Liver (tissue), 8 donors: ENCODE measurements at regions not wholly inside any gene's neighbourhood (a gene's known extent, or its start where the extent isn't known, plus 50 kb on each side); places are given as distances from the start of the nearest gene placed in this dataset.

Experiments
- DNase-seq: peaks from one replicate; pipeline ENCODE4 v3.0.0-alpha.2; 2017; ENCODE audit warnings: low spot score
- H3K27ac ChIP-seq, 2 donors: one replicate each; pipeline ENCODE4 v1.7.0; 2013; ENCODE audit warnings: inconsistent platforms in 2 of 2, low read length in 2 of 2, control low read depth in 1 of 2, low read depth in 1 of 2, mild to moderate bottlenecking in 1 of 2
- H3K27me3 ChIP-seq, 4 donors: one replicate each; pipeline versions ENCODE4 v1.6.1 to v1.7.0; 2013; ENCODE audit warnings: low read length in 3 of 4, inconsistent platforms in 1 of 4, mild to moderate bottlenecking in 1 of 4, moderate library complexity in 1 of 4; ENCODE audit not compliant: control insufficient read depth in 4 of 4, insufficient read depth in 4 of 4
- H3K36me3 ChIP-seq, 4 donors: one replicate each; pipeline versions ENCODE4 v1.6.1 to v1.7.0; 2013; ENCODE audit warnings: low read length in 3 of 4, mild to moderate bottlenecking in 3 of 4, low read depth in 1 of 4, moderate library complexity in 1 of 4; ENCODE audit not compliant: control insufficient read depth in 4 of 4, insufficient read depth in 3 of 4
- H3K4me1 ChIP-seq, 4 donors: one replicate each; pipeline versions ENCODE4 v1.6.1 to v1.7.0; 2013; ENCODE audit warnings: low read length in 3 of 4, mild to moderate bottlenecking in 3 of 4, moderate library complexity in 1 of 4; ENCODE audit not compliant: control insufficient read depth in 4 of 4, insufficient read depth in 4 of 4
- H3K4me3 ChIP-seq, 3 donors: one replicate each; pipeline versions ENCODE4 v1.6.1 to v1.7.0; 2013; ENCODE audit warnings: low read length in 3 of 3, control low read depth in 1 of 3, low read depth in 1 of 3, mild to moderate bottlenecking in 1 of 3
- H3K9ac ChIP-seq, 2 donors: one replicate each; pipeline ENCODE4 v1.7.0; 2013; ENCODE audit warnings: low read length in 2 of 2, mild to moderate bottlenecking in 2 of 2, moderate library complexity in 2 of 2, control low read depth in 1 of 2, low read depth in 1 of 2
- H3K9me3 ChIP-seq, 4 donors: one replicate each; pipeline versions ENCODE4 v1.6.1 to v1.7.0; 2013; ENCODE audit warnings: low read length in 3 of 4; ENCODE audit not compliant: control insufficient read depth in 4 of 4
- FOXA1 ChIP-seq: IDR thresholded peaks from 2 replicates; pipeline ENCODE4 v1.6.1; 2016; ENCODE audit warnings: antibody characterized with exemption
- FOXA2 ChIP-seq: IDR thresholded peaks from 2 replicates; pipeline ENCODE4 v1.6.1; 2016; ENCODE audit warnings: antibody characterized with exemption
- GABPA ChIP-seq, 2 donors: IDR thresholded peaks in 1 of 2; conservative IDR thresholded peaks in 1 of 2; 2 replicates each; pipeline ENCODE4 v1.6.1; 2016; ENCODE audit warnings: antibody characterized with exemption in 2 of 2, mild to moderate bottlenecking in 1 of 2, moderate library complexity in 1 of 2
- HNF4A ChIP-seq, 2 donors: conservative IDR thresholded peaks; 2 replicates each; pipeline ENCODE4 v1.6.1; 2016; ENCODE audit warnings: antibody characterized with exemption in 2 of 2, mild to moderate bottlenecking in 2 of 2
- MAX ChIP-seq: IDR thresholded peaks from 2 replicates; pipeline ENCODE4 v1.6.1; 2016; ENCODE audit warnings: antibody characterized with exemption
- NR2F2 ChIP-seq: IDR thresholded peaks from 2 replicates; pipeline ENCODE4 v1.6.1; 2016; ENCODE audit warnings: antibody characterized with exemption
- SP1 ChIP-seq: IDR thresholded peaks from 2 replicates; pipeline ENCODE4 v1.6.1; 2018; ENCODE audit warnings: antibody characterized with exemption, mild to moderate bottlenecking
- TAF1 ChIP-seq: conservative IDR thresholded peaks from 2 replicates; pipeline ENCODE4 v1.6.1; 2016; ENCODE audit warnings: antibody characterized with exemption, mild to moderate bottlenecking
- YY1 ChIP-seq: IDR thresholded peaks from 2 replicates; pipeline ENCODE4 v1.6.1; 2016; ENCODE audit warnings: antibody characterized with exemption, mild to moderate bottlenecking
- ZBTB33 ChIP-seq: IDR thresholded peaks from 2 replicates; pipeline ENCODE4 v1.6.1; 2016; ENCODE audit warnings: antibody characterized with exemption
- WGBS: extraction: QIAGEN DNeasy Blood & Tissue Kit; methylation state at CpG from one replicate; pipeline ENCODE4 v1.1.7; 2013; 5-methylcytosine and 5-hydroxymethylcytosine counted together
- TF ChIP-seq, protein P1 (sequence below): IDR thresholded peaks from 2 replicates; pipeline ENCODE4 v1.6.1; 2016; ENCODE audit warnings: antibody characterized with exemption
- TF ChIP-seq, protein P2 (sequence below): fragments of 150-350 bp; IDR thresholded peaks from 2 replicates; pipeline ENCODE4 v1.5.1; 2017; ENCODE audit warnings: improper control_type of control experiment, low read depth, low read length; ENCODE audit not compliant: missing input control
- donor health status: healthy.
- donor health status: healthy.
- donor health status: healthy.
- donor health status: healthy.
- donor health status: healthy.

DNA sequence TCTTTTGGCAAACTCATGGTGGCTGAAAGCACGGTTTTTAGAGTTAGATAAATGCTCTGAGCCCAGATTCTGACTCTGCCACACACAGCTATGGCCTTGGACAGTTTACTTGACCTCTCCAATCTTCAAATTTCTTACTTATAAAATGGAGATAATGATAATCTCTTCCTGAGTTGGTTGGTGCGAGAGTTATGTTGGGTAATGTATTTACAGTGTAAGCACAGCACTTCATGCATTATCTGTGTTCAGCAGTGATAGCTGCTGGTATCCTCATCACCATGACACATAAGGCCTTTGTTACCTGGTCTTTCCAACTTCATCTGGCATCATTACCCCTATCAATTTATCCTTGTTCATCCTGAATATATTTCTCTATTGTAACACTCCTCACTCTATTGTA lies 178.8 kb upstream of the ELL2 start:
- Histone ChIP-seq H3K9ac (no peak overlapping the region), H3K9me3 (no peaks in the 10 kb centered on the region), H3K27ac (no peak overlapping the region), H3K27me3 (no peaks in the 10 kb centered on the region), H3K36me3 (no peaks in the 10 kb centered on the region), H3K4me1 (peaks cover 0 to 2% (median 0%) of the 10 kb centered on the region in 4 donors), H3K4me3 (no peak overlapping the region)
- DNase-seq: no peak
- 67% methylated on average over 2 of the region's 2 CpGs for WGBS
- TF ChIP-seq FOXA1: no peak
- peak; percentile 0 for TF ChIP-seq YY1

GRCh38 chr5:96140084-96140483 lies 178.4 kb upstream of the ELL2 start:
- Histone ChIP-seq H3K9me3 (no peaks in the 10 kb centered on the region), H3K27me3 (no peaks in the 10 kb centered on the region), H3K9ac (no peak overlapping the region), H3K4me1 (peaks cover 0 to 2% (median 0%) of the 10 kb centered on the region in 4 donors), H3K27ac (no peak overlapping the region), H3K36me3 (no peaks in the 10 kb centered on the region), H3K4me3 (no peak overlapping the region)
- 29% methylated on average over 1 of the region's 1 CpG for WGBS
- no peak for DNase-seq
- TF ChIP-seq YY1: peak; percentile 30
- TF ChIP-seq ZBTB33: no peak

DNA sequence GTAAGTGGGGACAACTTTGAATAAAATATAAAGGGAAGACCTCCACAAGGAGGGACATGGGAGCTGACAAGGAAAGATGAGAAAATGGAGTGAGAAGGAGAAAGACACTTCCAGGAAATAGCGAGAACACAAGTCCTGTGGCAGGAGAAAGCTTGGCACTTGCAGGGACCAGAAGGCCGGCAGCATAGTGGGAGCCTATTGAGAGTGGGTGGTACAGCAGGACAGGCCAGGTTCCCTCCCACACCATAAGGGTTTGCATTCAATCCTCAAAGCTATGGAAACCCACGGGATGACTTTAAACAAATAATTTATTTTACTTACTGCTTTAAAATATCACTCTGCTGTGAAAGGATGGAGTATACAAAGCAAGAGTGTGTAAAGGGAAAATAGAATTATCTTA lies 173.2 kb upstream of the ELL2 start:
- Histone ChIP-seq H3K36me3 (no peaks in the 10 kb centered on the region), H3K4me1 (no peaks in the 10 kb centered on the region), H3K4me3 (no peak overlapping the region), H3K9ac (no peak overlapping the region), H3K27ac (no peak overlapping the region), H3K27me3 (no peaks in the 10 kb centered on the region), H3K9me3 (no peaks in the 10 kb centered on the region)
- WGBS: 93% methylated on average over 3 of the region's 3 CpGs
- DNase-seq: no peak
- TF ChIP-seq HNF4A (conservative IDR thresholded peaks at IDR 0.05): no peak
- TF ChIP-seq ZBTB33: no peak
- TF ChIP-seq, protein P1, sequence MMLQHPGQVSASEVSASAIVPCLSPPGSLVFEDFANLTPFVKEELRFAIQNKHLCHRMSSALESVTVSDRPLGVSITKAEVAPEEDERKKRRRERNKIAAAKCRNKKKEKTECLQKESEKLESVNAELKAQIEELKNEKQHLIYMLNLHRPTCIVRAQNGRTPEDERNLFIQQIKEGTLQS: no peak
- TF ChIP-seq YY1: no peak
- no peak for TF ChIP-seq GABPA (IDR thresholded peaks at IDR 0.05 in 1 of 2, conservative IDR thresholded peaks at IDR 0.05 in 1 of 2)
- no peak for TF ChIP-seq SP1
- TF ChIP-seq TAF1: no peak
- TF ChIP-seq, protein P2, sequence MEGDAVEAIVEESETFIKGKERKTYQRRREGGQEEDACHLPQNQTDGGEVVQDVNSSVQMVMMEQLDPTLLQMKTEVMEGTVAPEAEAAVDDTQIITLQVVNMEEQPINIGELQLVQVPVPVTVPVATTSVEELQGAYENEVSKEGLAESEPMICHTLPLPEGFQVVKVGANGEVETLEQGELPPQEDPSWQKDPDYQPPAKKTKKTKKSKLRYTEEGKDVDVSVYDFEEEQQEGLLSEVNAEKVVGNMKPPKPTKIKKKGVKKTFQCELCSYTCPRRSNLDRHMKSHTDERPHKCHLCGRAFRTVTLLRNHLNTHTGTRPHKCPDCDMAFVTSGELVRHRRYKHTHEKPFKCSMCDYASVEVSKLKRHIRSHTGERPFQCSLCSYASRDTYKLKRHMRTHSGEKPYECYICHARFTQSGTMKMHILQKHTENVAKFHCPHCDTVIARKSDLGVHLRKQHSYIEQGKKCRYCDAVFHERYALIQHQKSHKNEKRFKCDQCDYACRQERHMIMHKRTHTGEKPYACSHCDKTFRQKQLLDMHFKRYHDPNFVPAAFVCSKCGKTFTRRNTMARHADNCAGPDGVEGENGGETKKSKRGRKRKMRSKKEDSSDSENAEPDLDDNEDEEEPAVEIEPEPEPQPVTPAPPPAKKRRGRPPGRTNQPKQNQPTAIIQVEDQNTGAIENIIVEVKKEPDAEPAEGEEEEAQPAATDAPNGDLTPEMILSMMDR: no peak
- no peak for TF ChIP-seq FOXA1
- no peak for TF ChIP-seq NR2F2
- no peak for TF ChIP-seq FOXA2
- TF ChIP-seq MAX: no peak
